ENCODE measurements at regions not wholly inside any gene's neighbourhood (a gene's known extent, or its start where the extent isn't known, plus 50 kb on each side); places are given as distances from the start of the nearest gene placed in this dataset.
"Not testable (repeated sequence)": the region's sequence is repeated elsewhere in the genome, so short reads cannot be mapped to it uniquely, and the experiment has no call there.

GRCh38 chr2:12434630-12435098 is 282.1 kb upstream of the TRIB2 start:
- DNase-seq, result no peak

- no peak for DNase-seq
Observed at GRCh38 chr2:12435430-12436222, 281.1 kb upstream of the TRIB2 start.

- DNase-seq, result no peak
Observed at GRCh38 chr2:12436483-12436882, 280.3 kb upstream of the TRIB2 start.

- no peak for DNase-seq
Observed at GRCh38 chr2:12436935-12437561, 279.7 kb upstream of the TRIB2 start.

GRCh38 chr2:12440731-12441130 is 276.0 kb upstream of the TRIB2 start:
- DNase-seq, result no peak

GRCh38 chr2:12441750-12442475 is 274.8 kb upstream of the TRIB2 start:
- no peak for DNase-seq

- no peak for DNase-seq
Observed at GRCh38 chr2:12442476-12442847, 274.3 kb upstream of the TRIB2 start.

- DNase-seq, result no peak
Observed at GRCh38 chr2:12448846-12449505, 267.8 kb upstream of the TRIB2 start.

- DNase-seq, result no peak
Observed at GRCh38 chr2:12451726-12452125, 265.0 kb upstream of the TRIB2 start.

- DNase-seq, result no peak
Observed at GRCh38 chr2:12452185-12452584, 264.6 kb upstream of the TRIB2 start.

GRCh38 chr2:12453731-12454130 is 263.0 kb upstream of the TRIB2 start:
- no peak for DNase-seq

- DNase-seq, result no peak
Observed at GRCh38 chr2:12455661-12456060, 261.1 kb upstream of the TRIB2 start.

GRCh38 chr2:12456293-12457106 is 260.2 kb upstream of the TRIB2 start:
- peak in 1 of 2 experiments; percentile 22 for DNase-seq

- no peak for DNase-seq
Observed at GRCh38 chr2:12457831-12458230, 258.9 kb upstream of the TRIB2 start.

- DNase-seq, result no peak
Observed at GRCh38 chr2:12463189-12463588, 253.5 kb upstream of the TRIB2 start.

GRCh38 chr2:12465631-12466135 is 251.1 kb upstream of the TRIB2 start:
- DNase-seq, result no peak

- no peak for DNase-seq
Observed at GRCh38 chr2:12467303-12467702, 249.4 kb upstream of the TRIB2 start.

GRCh38 chr2:12469141-12469561 is 247.6 kb upstream of the TRIB2 start:
- no peak for DNase-seq

- DNase-seq, result not testable (repeated sequence)
Observed at GRCh38 chr2:12472265-12472664, 244.5 kb upstream of the TRIB2 start.

- no peak for DNase-seq
Observed at GRCh38 chr2:12478151-12479064, 238.3 kb upstream of the TRIB2 start.

- no peak for DNase-seq
Observed at GRCh38 chr2:12479065-12479601, 237.6 kb upstream of the TRIB2 start.
